ENCODE measurements at regions not wholly inside any gene's neighbourhood (a gene's known extent, or its start where the extent isn't known, plus 50 kb on each side); places are given as distances from the start of the nearest gene placed in this dataset.

GRCh38 chr15:66936861-66937582 is 128.4 kb upstream of the SMAD3 start:
- TF ChIP-seq POLR2A (IDR thresholded peaks at IDR 0.05; ENCODE audit: low read depth, low read length), result no peak
- no peak for FAIRE-seq
- DNase-seq (ENCODE audit: insufficient read length, low spot score), result no peak

- no peak for TF ChIP-seq POLR2A (IDR thresholded peaks at IDR 0.05; ENCODE audit: low read depth, low read length)
- DNase-seq (ENCODE audit: insufficient read length, low spot score), result no peak
- no peak for FAIRE-seq
These were observed 127.8 kb upstream of the SMAD3 start for GRCh38 chr15:66937588-66937987.

GRCh38 chr15:66938114-66938830 is 127.1 kb upstream of the SMAD3 start:
- DNase-seq (ENCODE audit: insufficient read length, low spot score), result no peak
- no peak for TF ChIP-seq POLR2A (IDR thresholded peaks at IDR 0.05; ENCODE audit: low read depth, low read length)
- FAIRE-seq, result no peak

DNA sequence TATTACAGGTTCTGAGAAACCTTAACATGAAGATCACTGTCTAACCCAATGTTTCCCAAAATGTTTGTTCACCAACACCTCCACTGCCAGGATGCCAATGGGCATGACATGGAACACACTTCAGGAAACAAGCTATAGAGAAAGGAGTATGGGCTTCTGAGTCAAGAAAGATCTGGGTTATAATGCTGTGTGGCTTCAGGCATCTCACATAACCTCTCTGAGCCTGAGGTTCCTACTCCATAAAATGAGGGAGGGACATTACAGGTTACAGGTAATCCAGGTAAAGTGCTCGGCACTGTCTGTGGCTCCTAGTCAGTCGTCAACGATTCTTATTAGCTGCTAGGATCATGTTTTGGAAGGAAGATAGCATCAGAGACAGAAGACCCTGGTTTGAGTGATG is 126.4 kb upstream of the SMAD3 start:
- no peak for FAIRE-seq
- TF ChIP-seq POLR2A (IDR thresholded peaks at IDR 0.05; ENCODE audit: low read depth, low read length), result no peak

GRCh38 chr15:66939451-66940023 is 125.9 kb upstream of the SMAD3 start:
- no peak for TF ChIP-seq POLR2A (IDR thresholded peaks at IDR 0.05; ENCODE audit: low read depth, low read length)
- DNase-seq (ENCODE audit: insufficient read length, low spot score), result no peak
- no peak for FAIRE-seq

More for the DNA sequence above, 126.4 kb upstream of the SMAD3 start:
- no peak for DNase-seq (ENCODE audit: insufficient read length, low spot score)

- FAIRE-seq (no peak), DNase-seq (ENCODE audit: insufficient read length, low spot score) (no peak)
- no peak for TF ChIP-seq POLR2A (IDR thresholded peaks at IDR 0.05; ENCODE audit: low read depth, low read length)
These were observed 125.0 kb upstream of the SMAD3 start for GRCh38 chr15:66940368-66940767.

GRCh38 chr15:66941108-66941711 is 124.2 kb upstream of the SMAD3 start:
- DNase-seq (ENCODE audit: insufficient read length, low spot score) (no peak), FAIRE-seq (no peak)
- no peak for TF ChIP-seq POLR2A (IDR thresholded peaks at IDR 0.05; ENCODE audit: low read depth, low read length)

DNA sequence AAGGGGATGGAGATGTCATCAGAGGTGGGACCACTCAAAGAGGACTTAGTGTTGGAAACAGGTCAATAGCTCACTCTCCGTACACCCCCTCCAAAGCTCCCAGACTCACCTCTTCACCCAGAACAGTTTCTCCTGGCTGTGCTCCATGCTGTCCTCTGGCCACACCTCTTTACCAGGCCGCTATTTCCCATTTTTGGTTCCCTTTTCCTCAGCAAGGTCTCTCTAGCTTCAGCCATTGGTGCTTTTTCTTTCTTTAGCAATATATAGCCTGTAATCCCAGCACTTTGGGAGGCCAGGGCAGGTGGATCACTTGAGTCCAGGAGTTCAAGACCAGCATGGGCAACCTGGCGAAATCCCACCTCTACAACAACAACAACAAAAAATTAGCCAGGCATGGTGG is 123.6 kb upstream of the SMAD3 start:
- TF ChIP-seq POLR2A (IDR thresholded peaks at IDR 0.05; ENCODE audit: low read depth, low read length), result no peak
- DNase-seq (ENCODE audit: insufficient read length, low spot score), result no peak
- FAIRE-seq, result no peak

DNA sequence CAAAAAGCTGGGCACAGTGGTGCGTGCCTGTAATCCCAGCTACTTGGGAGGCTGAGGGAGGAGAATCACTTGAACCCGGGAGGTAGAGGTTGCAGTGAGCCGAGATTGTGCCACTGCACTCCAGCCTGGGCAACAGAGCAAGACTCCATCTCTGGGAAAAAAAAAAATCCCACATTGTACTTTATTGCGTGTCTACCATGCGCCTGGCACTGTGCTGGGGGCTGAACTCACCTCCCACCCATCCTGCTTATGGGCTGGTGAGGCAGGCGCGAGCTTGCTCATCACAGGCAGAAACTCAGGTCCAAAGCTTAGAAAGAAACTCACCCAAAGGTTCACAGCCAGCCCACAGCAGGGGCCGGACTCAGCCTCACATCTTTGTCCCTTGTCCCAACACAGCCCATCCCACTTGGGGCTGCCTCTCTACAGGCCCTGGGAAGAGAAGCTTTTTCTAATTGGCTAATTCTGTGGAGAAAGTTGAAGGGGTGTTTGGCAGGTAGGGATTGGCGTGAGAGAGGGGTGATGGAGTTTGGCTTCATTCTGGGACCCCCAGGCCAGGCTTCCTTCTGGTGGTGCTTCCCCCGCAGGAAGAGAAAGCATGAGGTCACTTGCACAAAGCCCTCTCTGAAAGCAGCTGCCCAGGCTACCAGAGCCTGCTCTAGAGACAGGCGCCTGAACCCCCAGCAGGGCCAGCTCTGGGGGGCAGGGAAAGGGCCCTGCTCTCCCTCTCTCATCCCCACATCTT is 122.6 kb upstream of the SMAD3 start:
- FAIRE-seq, result no peak
- TF ChIP-seq POLR2A (IDR thresholded peaks at IDR 0.05; ENCODE audit: low read depth, low read length), result no peak
- no peak for DNase-seq (ENCODE audit: insufficient read length, low spot score)

DNA sequence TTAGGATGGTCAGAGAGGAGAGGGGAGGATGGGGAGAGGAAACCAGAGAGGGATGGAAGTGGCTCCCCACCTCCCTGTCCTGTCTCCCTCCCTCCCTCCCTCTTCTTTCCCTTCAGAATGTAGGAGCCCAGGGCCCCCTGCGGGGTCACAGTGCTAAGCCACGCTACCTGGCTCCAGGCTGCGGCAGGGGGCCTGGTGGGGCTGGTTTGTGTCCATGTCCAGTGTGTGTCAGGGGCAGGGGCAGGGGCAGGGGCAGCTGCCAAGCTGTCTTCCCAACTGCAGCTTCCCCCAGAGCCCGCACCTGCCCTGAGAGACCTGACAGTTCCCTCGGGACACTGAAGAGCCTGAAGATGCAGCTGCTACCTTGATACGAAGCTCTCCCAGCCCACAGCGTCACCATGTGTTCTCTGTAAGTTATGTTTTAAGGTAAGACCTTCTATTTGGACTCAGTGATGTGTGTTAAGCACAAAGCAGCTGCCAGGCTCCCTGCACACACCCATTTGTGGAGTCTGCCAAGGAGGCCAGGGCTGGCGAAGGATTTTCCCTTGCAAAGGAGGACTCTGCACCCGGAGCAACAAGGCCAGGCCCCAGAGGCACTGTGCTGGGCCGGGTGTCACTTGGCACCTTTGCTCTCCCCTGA is 121.8 kb upstream of the SMAD3 start:
- no peak for TF ChIP-seq POLR2A (IDR thresholded peaks at IDR 0.05; ENCODE audit: low read depth, low read length)
- no peak for DNase-seq (ENCODE audit: insufficient read length, low spot score)
- no peak for FAIRE-seq

- FAIRE-seq (no peak), DNase-seq (ENCODE audit: insufficient read length, low spot score) (no peak)
- TF ChIP-seq POLR2A (IDR thresholded peaks at IDR 0.05; ENCODE audit: low read depth, low read length), result no peak
These were observed 121.3 kb upstream of the SMAD3 start for GRCh38 chr15:66944121-66944520.

DNA sequence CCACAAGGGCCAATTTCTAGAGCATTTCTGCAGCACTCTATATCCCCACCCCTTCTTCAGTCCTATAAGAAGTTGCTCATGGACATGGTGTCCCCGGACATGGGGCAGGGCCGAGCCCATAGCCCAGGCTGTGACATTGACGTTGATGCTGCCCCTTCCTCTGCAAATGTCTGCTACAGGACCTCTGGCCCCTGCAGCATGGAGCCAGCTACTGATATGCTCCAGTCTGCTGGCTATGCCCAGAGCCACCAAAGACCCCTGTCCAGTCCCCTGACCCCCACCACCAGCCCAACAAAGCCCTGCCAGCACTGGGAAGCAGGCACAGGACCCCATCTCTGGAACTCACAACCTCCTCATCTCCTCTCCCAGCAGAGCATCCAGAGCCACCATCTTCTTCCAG is 120.1 kb upstream of the SMAD3 start:
- DNase-seq (ENCODE audit: insufficient read length, low spot score), result no peak
- FAIRE-seq, result no peak
- TF ChIP-seq POLR2A (IDR thresholded peaks at IDR 0.05; ENCODE audit: low read depth, low read length), result no peak

- no peak for FAIRE-seq
- TF ChIP-seq POLR2A (IDR thresholded peaks at IDR 0.05; ENCODE audit: low read depth, low read length), result no peak
- no peak for DNase-seq (ENCODE audit: insufficient read length, low spot score)
These were observed 119.6 kb upstream of the SMAD3 start for GRCh38 chr15:66945842-66946241.
